ENCODE measurements at regions not wholly inside any gene's neighbourhood (a gene's known extent, or its start where the extent isn't known, plus 50 kb on each side); places are given as distances from the start of the nearest gene placed in this dataset.
"Not testable (repeated sequence)": the region's sequence is repeated elsewhere in the genome, so short reads cannot be mapped to it uniquely, and the experiment has no call there.

DNA sequence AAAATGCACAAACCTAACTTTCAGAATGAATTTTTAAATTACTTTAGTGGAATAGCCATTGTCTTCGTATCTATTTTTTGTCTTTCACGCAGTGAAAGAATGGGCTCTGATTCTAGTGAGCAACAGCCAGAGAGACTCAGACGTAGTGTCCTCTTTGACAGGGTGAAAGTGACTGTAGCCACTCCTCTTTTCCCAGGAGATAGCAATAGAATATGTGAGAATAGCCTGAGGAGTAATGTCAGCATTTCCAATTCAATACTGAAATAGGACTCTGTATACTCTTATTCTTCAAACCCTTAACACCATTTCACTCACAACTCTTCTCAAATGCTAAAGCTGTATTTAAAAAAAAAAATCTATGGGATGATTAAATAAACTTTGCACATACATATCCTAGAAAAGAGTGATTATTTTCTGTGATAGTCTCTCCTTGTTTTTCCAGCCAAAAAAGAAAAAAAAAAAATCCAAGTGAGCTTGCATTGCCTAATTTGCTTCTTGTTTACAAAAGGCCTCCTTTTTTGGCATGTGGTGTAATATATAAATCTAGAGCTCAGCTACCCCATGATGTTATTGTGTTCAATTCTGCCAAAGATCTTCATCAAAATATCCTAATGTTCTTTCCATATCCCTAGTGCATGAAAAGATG, 626.1 kb upstream of the SLITRK6 start:
- DNase-seq = no peak

DNA sequence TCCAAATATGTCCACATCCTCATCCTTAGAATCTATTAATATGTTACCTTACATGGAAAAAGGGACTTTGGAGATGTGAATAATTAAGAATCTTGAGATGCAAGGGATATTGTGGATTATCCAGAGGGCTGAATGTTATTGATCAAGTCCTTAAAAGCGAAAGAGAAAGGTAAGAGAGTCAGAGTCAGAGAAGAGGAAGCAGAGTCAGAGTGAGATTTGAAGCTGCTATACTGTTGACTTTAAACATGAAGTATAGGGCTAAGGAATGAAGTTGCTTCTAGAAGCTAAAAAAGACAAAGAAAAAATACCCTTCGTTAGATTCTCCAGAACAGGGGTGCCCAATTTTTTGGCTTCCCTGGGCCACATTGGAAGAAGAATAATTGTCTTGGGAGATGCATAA, 627.2 kb upstream of the SLITRK6 start:
- DNase-seq = no peak

DNA sequence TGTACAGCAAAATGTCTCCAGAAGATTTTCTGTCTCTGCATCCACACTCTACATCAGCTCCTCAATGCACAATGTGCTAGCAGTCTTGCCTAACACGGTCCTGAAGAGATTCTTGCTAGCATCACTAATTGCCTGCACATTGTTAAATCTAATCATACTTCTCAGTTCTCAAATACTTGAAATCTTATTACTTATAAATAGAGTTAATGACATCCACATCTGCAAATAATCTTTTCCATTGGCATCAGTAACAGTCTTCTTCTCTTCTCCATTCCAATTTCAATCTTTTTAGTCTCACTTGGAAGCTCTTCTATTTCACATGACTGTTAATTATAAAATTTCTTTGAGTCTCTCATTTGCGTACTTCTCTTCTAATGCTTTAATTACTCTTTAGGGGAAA, 630.5 kb upstream of the SLITRK6 start:
- DNase-seq = no peak

DNA sequence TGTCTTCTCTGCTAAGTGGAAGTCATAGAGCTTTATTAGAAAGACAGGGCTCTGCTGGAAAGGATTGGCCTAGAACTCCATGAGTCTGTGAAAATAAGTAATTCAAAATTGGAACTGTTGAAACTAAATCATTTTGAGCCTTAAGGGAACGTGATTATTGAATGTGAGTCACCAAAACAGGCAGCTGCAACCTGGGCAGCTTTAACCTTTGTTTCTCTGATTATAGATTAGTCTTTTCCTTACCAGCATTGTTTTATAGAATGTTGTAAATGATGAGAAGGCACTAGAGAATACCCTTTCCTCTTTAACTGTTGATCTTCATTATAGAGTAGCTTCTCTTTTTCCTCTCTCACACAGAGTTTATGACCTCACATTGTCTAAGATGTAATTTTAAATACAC, 638.8 kb upstream of the SLITRK6 start:
- no peak for DNase-seq

DNA sequence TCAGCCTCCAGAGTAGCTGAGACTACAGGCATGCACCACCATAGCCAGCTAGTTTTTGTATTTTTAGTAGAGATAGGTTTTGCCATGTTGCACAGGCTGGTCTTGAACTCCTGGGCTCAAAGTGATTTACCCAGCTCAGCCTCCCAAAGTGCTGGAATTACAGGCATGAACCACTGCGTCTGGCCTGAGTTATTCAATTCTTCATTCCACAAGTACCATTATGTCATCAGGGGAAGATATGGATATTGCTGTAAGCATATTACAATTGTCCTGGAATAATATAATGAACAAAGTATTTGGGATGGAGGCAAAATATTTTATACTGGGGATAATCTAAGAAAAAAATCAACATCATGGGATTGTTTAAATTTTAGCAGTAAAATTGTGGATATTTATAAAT, 646.0 kb upstream of the SLITRK6 start:
- DNase-seq = no peak

DNA sequence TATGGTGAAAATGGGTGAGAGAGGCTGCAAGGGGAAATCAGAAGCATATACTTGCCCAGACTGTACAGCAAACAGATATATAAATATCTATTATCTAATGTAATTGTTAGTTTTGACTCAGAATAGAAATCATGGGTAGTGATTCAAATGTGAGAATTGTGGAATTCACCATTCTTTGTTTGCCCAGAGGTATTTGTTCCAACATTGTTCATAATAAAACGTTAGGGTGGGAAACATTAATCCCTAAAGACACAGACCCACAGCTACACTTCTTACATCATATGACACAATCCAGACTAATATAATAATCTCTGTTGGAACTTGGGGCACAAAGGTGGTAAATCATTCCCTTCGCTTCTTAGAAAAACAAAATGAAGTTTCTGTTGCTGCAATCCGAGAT, 646.5 kb upstream of the SLITRK6 start:
- DNase-seq = no peak

DNA sequence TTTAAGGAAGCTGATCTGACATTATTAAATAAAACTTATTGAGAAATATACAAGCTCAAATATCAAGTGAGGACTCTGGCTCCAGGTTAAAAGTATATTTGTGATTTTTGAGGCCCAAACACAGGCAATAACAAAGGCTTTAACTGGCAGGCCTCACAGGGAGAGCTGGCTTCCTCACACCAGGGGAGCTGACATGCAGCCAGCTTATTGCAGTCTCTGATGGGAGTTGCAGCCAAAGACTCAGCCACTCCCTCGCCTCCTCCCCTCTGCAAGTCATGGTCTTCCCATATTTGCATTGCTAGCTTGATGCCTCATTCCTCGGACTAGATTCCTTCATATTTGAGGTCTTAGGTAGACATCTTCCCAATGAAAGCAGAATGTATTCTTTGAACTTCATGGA, 647.1 kb upstream of the SLITRK6 start:
- no peak for DNase-seq

DNA sequence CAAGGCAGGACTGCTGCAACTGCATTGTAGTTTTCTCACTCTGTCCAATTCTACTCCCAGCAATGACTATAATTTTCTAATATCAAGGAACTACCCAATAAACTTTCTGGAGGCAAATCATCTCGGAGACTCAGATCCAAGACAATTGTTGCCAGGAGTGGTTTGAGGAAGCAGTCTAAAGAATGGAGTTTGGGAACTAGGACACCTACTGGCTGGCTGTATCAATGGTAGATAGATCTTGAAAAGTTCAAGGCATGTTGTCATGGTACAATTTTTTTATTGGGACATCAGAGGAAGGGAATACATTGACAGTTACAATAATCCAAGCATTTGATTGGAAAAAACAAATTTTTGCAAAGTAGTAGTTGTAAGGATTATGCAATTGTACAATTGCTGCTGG, 648.3 kb upstream of the SLITRK6 start:
- DNase-seq = no peak

DNA sequence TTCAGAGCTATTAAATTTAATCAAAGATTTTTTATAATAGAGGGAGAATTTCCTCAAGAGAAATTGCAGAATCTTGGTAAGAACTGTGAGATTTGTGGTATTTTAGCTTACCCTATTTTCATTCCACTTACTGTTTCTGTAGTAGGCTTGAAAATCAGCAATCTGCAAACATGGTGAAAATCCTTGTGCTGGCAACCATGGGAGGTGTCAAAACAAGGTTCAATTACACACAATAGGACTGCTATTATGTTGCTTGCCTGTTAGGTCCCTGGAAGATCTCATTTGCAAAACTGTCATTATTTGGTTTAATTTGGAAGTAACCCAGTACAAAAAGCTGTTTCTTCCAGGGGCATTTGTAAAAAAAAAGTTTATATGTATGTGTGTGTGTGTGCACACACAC, 662.8 kb upstream of the SLITRK6 start:
- DNase-seq = no peak

DNA sequence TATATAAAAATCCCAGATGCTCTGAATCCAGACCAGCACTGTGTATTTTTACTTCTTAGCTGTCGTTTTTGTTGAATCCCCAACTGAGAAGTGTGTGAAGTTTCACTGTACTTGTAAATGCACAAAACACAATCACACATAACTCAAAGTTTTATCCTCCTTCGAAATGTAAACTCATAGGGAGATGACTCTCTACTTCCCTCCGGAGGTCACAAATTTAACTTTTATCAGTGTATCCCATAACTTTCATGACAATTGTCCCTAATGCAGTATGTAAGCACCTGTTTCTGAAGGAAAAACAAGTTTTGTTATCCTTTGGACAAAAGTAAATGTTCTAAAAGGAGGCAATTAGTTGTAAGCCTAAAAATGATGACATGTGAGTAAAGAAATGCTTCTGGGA, 665.0 kb upstream of the SLITRK6 start:
- DNase-seq = no peak

DNA sequence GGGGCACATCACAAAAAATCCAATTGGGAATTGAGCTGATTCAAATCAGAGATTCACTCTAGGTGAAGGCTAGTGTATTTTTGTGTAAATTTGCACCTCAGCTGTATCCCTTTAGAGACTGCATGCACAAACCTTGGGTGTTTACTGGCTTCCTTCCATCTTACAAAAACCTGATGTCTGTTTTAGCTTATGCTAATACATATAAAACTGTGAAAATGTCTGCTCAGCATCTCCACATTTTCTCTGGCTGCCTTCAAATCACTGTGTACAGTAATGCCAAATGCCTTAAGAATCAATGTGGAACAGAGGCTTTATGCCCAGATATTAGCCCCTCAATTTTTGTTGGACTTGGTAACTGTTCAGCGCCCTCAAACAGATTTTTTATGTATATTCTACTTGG, 675.8 kb upstream of the SLITRK6 start:
- no peak for DNase-seq

DNA sequence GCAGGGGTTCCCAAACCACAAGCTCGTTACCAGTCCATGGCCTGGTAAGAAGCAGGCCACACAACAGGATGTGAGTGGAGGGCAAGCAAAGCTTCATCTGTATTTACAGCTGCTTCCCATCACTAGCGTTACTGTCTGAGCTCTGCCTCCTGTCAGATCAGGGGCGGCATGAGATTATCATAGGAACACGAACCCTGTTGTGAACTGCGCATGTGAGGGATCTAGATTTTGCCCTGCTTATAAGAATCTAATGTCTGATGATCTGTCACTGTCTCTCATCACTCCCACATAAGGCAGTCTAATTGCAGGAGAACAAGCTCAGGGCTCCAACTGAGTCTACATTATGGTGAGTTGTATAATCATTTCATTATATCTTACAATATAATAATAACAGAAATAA, 677.4 kb upstream of the SLITRK6 start:
- DNase-seq = no peak

DNA sequence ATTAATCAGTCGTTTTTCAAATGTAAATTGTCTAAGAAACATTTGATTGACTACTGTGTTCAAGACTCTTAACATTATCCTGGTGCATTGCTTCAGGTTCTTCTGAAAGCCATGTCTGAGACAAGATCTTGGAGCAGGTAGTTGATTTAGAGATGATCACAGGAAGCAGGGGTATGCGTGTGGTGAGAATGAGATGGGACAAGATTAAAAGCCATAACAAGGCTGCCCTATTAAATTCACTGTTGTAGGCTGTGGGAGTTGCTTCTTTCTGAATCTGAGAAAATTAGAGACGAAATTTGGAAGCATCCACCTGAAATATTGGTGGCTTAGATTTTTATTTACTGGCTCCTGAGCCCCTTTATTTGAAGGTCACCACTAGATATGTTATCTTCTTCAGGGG, 687.4 kb upstream of the SLITRK6 start:
- DNase-seq = no peak

DNA sequence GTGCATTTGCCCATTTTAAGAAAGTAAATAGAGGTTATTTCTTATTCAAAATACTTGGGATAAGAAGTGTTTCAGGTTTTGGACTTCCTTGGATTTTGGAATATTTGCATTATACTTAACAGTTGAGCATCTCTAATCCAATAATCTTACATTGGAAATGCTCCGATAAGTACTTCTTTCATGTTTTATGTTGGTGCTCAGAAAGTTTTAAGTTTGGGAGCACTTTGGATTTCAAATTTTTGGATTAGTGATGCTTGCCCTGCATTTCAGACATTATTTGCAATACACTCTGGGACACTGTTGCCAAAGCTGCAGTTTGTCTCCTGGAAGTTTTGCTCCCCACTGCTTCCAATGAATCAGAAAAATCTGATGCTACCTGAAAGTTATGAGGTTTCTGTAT, 691.9 kb upstream of the SLITRK6 start:
- DNase-seq = no peak

DNA sequence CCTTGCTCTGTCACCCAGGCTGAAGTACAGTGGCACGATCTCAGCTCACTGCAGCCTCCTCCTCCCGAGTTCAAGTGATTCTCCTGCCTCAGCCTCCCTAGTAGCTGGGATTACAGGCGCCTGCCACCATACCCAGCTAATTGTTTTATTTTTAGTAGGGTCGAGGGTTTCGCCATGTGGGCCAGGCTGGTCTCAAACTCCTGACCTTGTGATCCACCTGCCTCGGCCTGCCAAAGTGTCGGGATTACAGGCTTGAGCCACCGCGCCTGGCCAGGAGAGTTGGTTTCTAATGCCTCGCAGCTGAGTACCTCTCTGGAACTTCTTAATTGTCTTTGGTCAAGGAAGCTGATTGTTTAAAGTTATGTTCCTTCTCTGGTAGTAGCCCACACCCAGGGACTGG, 702.7 kb upstream of the SLITRK6 start:
- not testable (repeated sequence) for DNase-seq

DNA sequence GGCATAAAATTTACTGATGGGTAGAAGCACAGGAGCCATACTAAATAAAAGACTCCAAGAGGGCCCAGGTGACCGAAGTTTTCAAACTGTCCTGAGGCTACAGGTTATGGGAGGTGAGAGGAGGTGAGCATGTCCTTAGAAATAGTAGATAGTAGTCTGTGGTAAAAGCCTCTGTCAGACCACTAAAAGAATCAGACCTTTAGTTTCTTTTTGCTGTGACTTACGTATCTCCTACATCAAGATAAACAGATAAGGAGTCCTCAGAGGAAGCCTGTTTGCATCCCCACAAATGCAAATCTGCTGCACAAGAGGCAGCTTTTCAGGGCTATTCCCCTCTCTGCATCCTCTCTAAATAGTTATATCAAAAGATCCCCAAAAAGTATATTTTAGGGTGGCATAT, 711.6 kb upstream of the SLITRK6 start:
- no peak for DNase-seq

DNA sequence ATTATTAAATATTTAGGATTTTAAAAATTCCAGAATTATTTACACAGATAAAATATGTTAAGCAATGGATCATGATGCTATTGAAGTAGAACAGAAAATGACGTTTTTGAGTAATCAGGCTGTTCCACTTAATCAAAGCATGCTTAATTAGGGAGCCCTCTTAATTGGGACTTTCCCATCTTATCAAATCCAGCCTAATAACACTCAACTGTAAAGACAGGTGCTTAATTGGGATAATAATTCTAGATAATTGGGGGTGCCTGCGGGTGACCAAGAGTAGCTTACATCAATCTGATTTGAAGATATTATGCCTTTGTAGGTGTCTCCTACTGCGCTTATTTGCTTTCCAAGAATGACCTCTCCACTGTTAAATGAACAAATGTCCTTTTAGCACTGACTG, 742.2 kb upstream of the SLITRK6 start:
- DNase-seq = no peak

DNA sequence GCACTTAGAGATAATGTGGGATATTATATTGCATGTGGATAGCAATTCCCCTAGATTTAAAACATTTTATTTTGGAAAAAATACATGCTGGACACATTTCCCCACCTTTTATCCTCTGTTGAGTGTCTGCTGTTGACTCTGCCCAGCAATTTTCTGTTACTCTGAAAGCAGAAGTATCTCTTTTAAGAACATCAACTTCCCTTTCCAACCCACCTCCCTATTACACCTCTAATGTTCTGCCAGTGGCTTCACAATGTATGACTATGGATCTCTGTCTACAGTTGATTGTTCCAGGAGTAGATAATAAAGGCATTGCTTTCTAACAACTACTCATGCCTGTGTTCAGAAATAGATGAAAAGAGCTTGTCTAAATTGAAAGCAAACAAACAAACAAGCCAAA, 754.8 kb upstream of the SLITRK6 start:
- no peak for DNase-seq

DNA sequence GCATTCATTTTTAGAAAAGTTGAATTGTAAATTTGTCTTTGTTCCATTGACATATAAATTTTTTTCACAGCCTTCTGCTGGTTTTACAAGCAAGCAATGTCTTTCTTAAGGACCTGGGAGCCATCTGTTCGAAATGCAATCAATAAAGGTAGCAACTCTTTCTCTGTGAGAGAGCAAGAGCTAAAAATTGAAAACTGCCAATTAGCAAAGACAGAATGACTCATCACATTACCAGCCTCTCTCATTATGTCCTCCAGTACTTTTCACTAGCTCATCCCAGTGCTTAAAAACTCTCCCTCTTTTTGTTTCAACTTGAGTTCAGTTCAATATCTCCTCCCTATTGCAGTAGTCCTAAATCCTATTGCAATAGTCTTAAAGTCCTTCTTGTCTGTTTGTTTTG, 760.7 kb upstream of the SLITRK6 start:
- DNase-seq = no peak

DNA sequence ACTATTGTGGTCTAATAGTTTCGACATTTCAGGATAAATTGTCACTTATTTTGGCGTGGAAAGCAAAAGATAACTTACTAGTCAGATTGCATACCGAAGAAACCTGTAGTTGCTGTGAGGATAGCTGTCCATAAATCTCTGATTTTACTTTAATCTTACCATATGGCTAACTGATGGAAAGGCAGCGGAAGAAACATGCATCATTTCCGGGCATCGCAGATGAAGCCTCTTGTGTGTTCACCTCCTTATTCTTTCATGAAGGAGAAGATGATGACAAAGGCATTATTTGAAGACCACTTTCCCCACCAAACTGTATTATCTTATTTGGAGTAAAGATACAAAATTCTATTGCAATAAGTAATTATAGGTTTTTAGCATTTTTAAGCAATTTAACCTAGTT, 763.6 kb upstream of the SLITRK6 start:
- no peak for DNase-seq

DNA sequence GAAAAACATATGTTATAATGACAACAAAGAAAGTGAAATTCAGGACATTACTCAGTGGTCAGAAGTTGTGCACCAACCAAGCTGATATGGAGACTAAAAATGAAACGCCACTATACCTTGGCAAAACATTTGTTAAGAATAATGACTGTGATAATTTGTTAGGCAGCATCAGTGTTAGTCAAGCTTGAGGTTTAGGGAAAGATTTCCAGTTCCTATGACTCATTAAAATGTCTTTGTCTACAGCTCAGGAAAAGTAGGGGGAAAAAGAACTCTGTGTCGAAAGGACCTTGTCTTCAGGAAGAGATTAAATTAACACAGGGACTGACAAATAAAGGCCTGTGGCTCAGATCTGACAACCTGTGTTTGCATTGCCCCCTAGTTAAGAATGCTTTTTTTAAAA, 764.1 kb upstream of the SLITRK6 start:
- no peak for DNase-seq

DNA sequence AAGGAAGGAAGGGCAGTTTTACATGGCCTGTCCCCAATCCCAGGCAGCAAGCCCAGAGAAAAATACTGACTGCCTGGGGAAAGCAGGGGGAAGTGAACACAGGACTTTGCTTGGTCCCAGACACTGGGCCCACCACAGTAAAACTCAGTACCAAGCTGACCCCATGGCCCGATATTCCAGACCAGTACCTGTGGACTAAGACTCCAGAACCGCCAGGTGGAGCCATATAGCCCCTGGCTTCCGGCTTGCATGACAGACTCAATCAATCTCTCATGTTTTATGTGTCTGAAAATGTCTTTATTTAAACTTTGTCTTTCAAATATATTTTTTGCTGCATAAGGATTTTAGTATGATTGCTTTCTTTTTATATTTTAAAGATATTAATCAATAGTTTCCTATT, 767.9 kb upstream of the SLITRK6 start:
- DNase-seq = no peak

DNA sequence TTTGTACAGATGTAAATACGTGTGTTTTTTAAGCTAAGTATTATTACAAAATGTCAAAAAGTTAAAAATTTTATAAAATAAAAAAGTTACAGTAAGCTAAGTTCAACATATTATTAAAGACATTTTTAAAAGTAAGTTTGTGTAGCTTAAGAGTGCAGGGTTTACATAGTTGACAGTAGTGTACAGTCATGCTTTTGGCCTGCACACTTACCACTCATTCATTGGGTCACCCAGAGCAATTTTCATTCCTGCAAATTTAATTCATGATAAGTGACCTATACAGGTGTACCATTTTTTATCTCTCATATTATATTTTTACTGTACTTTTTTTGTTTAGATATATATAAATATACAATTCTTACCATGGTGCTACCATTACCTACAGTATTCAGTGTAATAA, 769.9 kb upstream of the SLITRK6 start:
- no peak for DNase-seq

DNA sequence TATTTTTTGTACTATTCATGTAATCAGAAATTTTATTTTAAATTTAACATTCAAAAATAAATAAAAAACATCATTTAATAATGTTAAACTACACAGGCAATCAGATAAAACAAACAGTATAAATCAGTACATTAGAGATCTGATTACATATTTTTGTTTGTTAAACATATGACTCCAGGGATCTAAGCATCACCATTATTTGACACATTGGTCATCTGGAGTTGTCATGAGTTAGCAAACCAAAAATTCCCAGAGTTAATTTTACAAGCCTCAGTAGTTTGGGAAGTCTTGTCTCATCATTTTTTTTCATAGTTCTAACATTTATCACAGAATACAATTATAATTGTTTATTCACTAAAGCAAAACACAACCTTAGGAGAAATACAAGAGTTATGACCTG, 770.8 kb upstream of the SLITRK6 start:
- no peak for DNase-seq

DNA sequence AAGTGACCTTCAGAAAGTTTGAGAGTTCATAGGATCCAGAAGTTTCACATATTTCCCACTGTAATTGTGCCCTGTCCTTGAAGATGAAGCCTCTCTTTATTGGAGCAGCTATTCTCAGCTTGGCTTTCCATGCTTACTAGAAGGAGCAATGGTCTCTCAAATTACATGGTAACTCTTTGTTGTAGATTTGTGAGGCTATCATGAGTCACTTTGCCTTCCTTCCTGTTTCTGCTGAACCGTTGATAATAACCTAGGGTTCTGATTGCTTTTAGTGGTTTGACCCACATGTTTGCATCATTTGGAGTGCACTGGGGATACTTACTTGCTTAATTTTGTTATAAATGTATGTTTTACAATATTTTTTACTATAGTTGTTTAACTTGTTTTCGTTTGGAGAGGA, 772.9 kb upstream of the SLITRK6 start:
- no peak for DNase-seq
